H9 (cell line): ENCODE measurements at regions not wholly inside any gene's neighbourhood (a gene's known extent, or its start where the extent isn't known, plus 50 kb on each side); places are given as distances from the start of the nearest gene placed in this dataset.

Experiments used
- DNase-seq: peaks from one replicate; pipeline ENCODE4 v3.0.0-alpha.2; 2017
- H2AFZ ChIP-seq: one replicate; pipeline ENCODE4 v1.6.1; 2013; ENCODE audit warnings: mild to moderate bottlenecking, low read length, control low read depth, moderate library complexity
- H2AK5ac ChIP-seq: 2 replicates; pipeline ENCODE4 v1.6.1; 2013; ENCODE audit warnings: low read length, control low read depth, mixed read lengths; ENCODE audit not compliant: insufficient read length
- H2BK120ac ChIP-seq: one replicate; pipeline ENCODE4 v1.6.1; 2013; ENCODE audit warnings: low read depth, mild to moderate bottlenecking, low read length, control low read depth, inconsistent platforms; ENCODE audit not compliant: poor library complexity, severe bottlenecking
- H2BK12ac ChIP-seq: 2 replicates; pipeline ENCODE4 v1.6.1; 2013; ENCODE audit warnings: low read length, control low read depth, mixed read lengths, low read depth; ENCODE audit not compliant: insufficient read length
- H2BK15ac ChIP-seq: 2 replicates; pipeline ENCODE4 v1.6.1; 2013; ENCODE audit warnings: low read depth, low read length, control low read depth
- H2BK20ac ChIP-seq: one replicate; pipeline ENCODE4 v1.6.1; 2013; ENCODE audit warnings: low read depth, mild to moderate bottlenecking, low read length, control low read depth, inconsistent platforms; ENCODE audit not compliant: poor library complexity, severe bottlenecking
- H2BK5ac ChIP-seq: 2 replicates; pipeline ENCODE4 v1.6.1; 2013; ENCODE audit warnings: low read length, control low read depth, mixed read lengths; ENCODE audit not compliant: insufficient read length
- H3K14ac ChIP-seq: 2 replicates; pipeline ENCODE4 v1.6.1; 2013; ENCODE audit warnings: low read length, control low read depth; ENCODE audit not compliant: insufficient read depth
- H3K18ac ChIP-seq: 2 replicates; pipeline ENCODE4 v1.6.1; 2013; ENCODE audit warnings: low read depth, mild to moderate bottlenecking, mixed read lengths, low read length, control low read depth; ENCODE audit not compliant: insufficient read length
- H3K23ac ChIP-seq: 2 replicates; pipeline ENCODE4 v1.6.1; 2013; ENCODE audit warnings: low read length, control low read depth, mixed read lengths, low read depth; ENCODE audit not compliant: insufficient read length
- H3K23me2 ChIP-seq: 2 replicates; pipeline ENCODE4 v1.6.1; 2013; ENCODE audit warnings: low read depth, mild to moderate bottlenecking, mixed read lengths, low read length, control low read depth; ENCODE audit not compliant: insufficient read length, poor library complexity, severe bottlenecking
- H3K27ac ChIP-seq: 2 replicates; pipeline ENCODE4 v1.5.1; 2013; ENCODE audit warnings: low read length, control low read depth, mixed read lengths, low read depth; ENCODE audit not compliant: insufficient read length
- H3K27me3 ChIP-seq: 2 replicates; pipeline ENCODE4 v1.6.1; 2013; ENCODE audit warnings: low read length, control low read depth, inconsistent platforms; ENCODE audit not compliant: insufficient read depth
- H3K4ac ChIP-seq: 2 replicates; pipeline ENCODE4 v1.6.1; 2013; ENCODE audit warnings: low read depth, mild to moderate bottlenecking, control low read depth, inconsistent platforms, low read length, moderate library complexity
- H3K4me1 ChIP-seq: 2 replicates; pipeline ENCODE4 v1.6.1; 2013; ENCODE audit warnings: low read length, control low read depth, inconsistent platforms; ENCODE audit not compliant: insufficient read depth
- H3K4me2 ChIP-seq: 2 replicates; pipeline ENCODE4 v1.6.1; 2013; ENCODE audit warnings: low read length, control low read depth, mixed read lengths; ENCODE audit not compliant: insufficient read length, insufficient read depth
- H3K56ac ChIP-seq: 2 replicates; pipeline ENCODE4 v1.6.1; 2013; ENCODE audit warnings: low read depth, mild to moderate bottlenecking, mixed read lengths, low read length, control low read depth; ENCODE audit not compliant: insufficient read length
- H3K79me1 ChIP-seq: 2 replicates; pipeline ENCODE4 v1.6.1; 2013; ENCODE audit warnings: low read depth, mild to moderate bottlenecking, moderate library complexity, low read length, control low read depth, inconsistent platforms; ENCODE audit not compliant: insufficient read depth, poor library complexity, severe bottlenecking
- H3K79me2 ChIP-seq: 2 replicates; pipeline ENCODE4 v1.6.1; 2013; ENCODE audit warnings: low read length, control low read depth, inconsistent platforms; ENCODE audit not compliant: insufficient read depth
- H3K9ac ChIP-seq: 2 replicates; pipeline ENCODE4 v1.6.1; 2013; ENCODE audit warnings: low read length, control low read depth, mixed read lengths; ENCODE audit not compliant: insufficient read length; ENCODE audit errors: extremely low read depth
- H3K9me3 ChIP-seq: one replicate; pipeline ENCODE4 v1.6.1; 2013; ENCODE audit warnings: low read depth, low read length, inconsistent platforms; ENCODE audit not compliant: control insufficient read depth
- H3T11ph ChIP-seq: one replicate; pipeline ENCODE4 v1.6.1; 2013; ENCODE audit warnings: mild to moderate bottlenecking, low read length, control low read depth, inconsistent platforms
- H4K20me1 ChIP-seq: one replicate; pipeline ENCODE4 v1.6.1; 2013; ENCODE audit not compliant: control insufficient read depth, insufficient read length, insufficient read depth
- H4K5ac ChIP-seq: 2 replicates; pipeline ENCODE4 v1.6.1; 2013; ENCODE audit warnings: low read depth, mild to moderate bottlenecking, mixed read lengths, low read length, control low read depth; ENCODE audit not compliant: insufficient read length
- H4K8ac ChIP-seq: replicated peaks from 2 replicates; pipeline ENCODE4 v1.6.1; 2013; ENCODE audit warnings: low read length, control low read depth, mixed read lengths, low read depth; ENCODE audit not compliant: insufficient read length
- H4K91ac ChIP-seq: 2 replicates; pipeline ENCODE4 v1.6.1; 2013; ENCODE audit warnings: low read depth, mild to moderate bottlenecking, moderate library complexity, mixed read lengths, low read length, control low read depth; ENCODE audit not compliant: insufficient read length
- H3K27ac Mint-ChIP-seq, 3 experiments: 2 replicates in 2 of 3; 3 replicates in 1 of 3; pipeline ENCODE4 v1.8.0; 2020 to 2021; ENCODE audit warnings: mixed read lengths in 3 of 3, mild to moderate bottlenecking in 1 of 3, moderate library complexity in 1 of 3
- H3K27me3 Mint-ChIP-seq: 2 replicates; pipeline ENCODE4 v1.8.0; 2021; ENCODE audit warnings: low read depth, mild to moderate bottlenecking, moderate library complexity, mixed read lengths
- H3K36me3 Mint-ChIP-seq, 3 experiments: 2 replicates in 2 of 3; 3 replicates in 1 of 3; pipeline ENCODE4 v1.8.0; 2020 to 2021; ENCODE audit warnings: low read depth in 3 of 3, mixed read lengths in 3 of 3; ENCODE audit not compliant: insufficient read depth in 1 of 3
- H3K4me1 Mint-ChIP-seq, 2 experiments: 2 replicates each; pipeline ENCODE4 v1.8.0; 2020; ENCODE audit warnings: mixed read lengths in 2 of 2
- H3K4me3 Mint-ChIP-seq, 2 experiments: 2 replicates in 1 of 2; 3 replicates in 1 of 2; pipeline ENCODE4 v1.8.0; 2020 to 2021; ENCODE audit warnings: mild to moderate bottlenecking in 2 of 2, mixed read lengths in 2 of 2, moderate library complexity in 1 of 2
- H3K9me3 Mint-ChIP-seq, 2 experiments: 2 replicates in 1 of 2; 3 replicates in 1 of 2; pipeline ENCODE4 v1.8.0; 2020; ENCODE audit warnings: mild to moderate bottlenecking in 2 of 2, mixed read lengths in 2 of 2, moderate library complexity in 1 of 2
- CTCF ChIP-seq: fragments of 200-600 bp; sonication (generic); conservative IDR thresholded peaks from 3 replicates; pipeline ENCODE4 v1.8.0; 2021; ENCODE audit warnings: antibody characterized with exemption, mild to moderate bottlenecking
- WGBS: extraction: QIAGEN DNeasy Blood & Tissue Kit; methylation state at CpG from one replicate; pipeline ENCODE4 v1.1.7; 2013; ENCODE audit warnings: missing lambda C conversion rate, low lambda C conversion rate, mixed read lengths; ENCODE audit not compliant: insufficient read length; ENCODE audit errors: extremely low coverage; 5-methylcytosine and 5-hydroxymethylcytosine counted together

- Histone ChIP-seq H3K23ac (no peak overlapping the region), H2BK20ac (no peak overlapping the region), H3K27ac (no peak overlapping the region), H3K14ac (no peak overlapping the region), H3T11ph (no peak overlapping the region), H4K20me1 (no peaks in the 10 kb centered on the region), H4K8ac (no peak overlapping the region), H2BK120ac (no peak overlapping the region), H3K79me2 (no peaks in the 10 kb centered on the region), H4K5ac (no peak overlapping the region), H3K79me1 (no peaks in the 10 kb centered on the region), H2AFZ (no peak overlapping the region), H3K18ac (no peak overlapping the region), H4K91ac (no peak overlapping the region), H3K9ac (no peak overlapping the region), H2BK15ac (no peak overlapping the region), H2BK5ac (no peak overlapping the region), H3K4me2 (no peak overlapping the region), H3K23me2 (no peaks in the 10 kb centered on the region), H3K56ac (no peak overlapping the region), H3K4ac (no peak overlapping the region), H3K4me1 (peaks cover 3% of the 10 kb centered on the region; the same call in 1 of the 2 replicates), H3K27me3 (no peaks in the 10 kb centered on the region), H2AK5ac (no peak overlapping the region), H3K9me3 (no peaks in the 10 kb centered on the region), H2BK12ac (no peak overlapping the region)
- no peak for TF ChIP-seq CTCF
- WGBS = no CpG with 5 or more reads among the region's 5 CpGs
- DNase-seq = no peak
- H3K27me3 Mint-ChIP-seq = peaks cover 4% of the 10 kb centered on the region; the same call in 1 of the 2 replicates
- H3K9me3 Mint-ChIP-seq = no peaks in the 10 kb centered on the region
- H3K4me3 Mint-ChIP-seq = no peak overlapping the region
- H3K4me1 Mint-ChIP-seq = peaks cover 11 to 20% of the 10 kb centered on the region in 2 experiments
- H3K36me3 Mint-ChIP-seq = no peaks in the 10 kb centered on the region
- no peak overlapping the region for H3K27ac Mint-ChIP-seq
These were observed 244.3 kb upstream of the NFE2L3 start for GRCh38 chr7:25907731-25908130.
